ENCODE measurements at regions not wholly inside any gene's neighbourhood (a gene's known extent, or its start where the extent isn't known, plus 50 kb on each side); places are given as distances from the start of the nearest gene placed in this dataset.

- no peak for FAIRE-seq
- TF ChIP-seq CTCF (IDR thresholded peaks at IDR 0.05; ENCODE audit: insufficient read depth, low read length, severe bottlenecking), result no peak
- no peaks in the 10 kb centered on the region for H3K36me3 ChIP-seq (ENCODE audit: control insufficient read depth, insufficient read depth, low read length)
- no peak overlapping the region for H3K4me3 ChIP-seq (ENCODE audit: low read depth, low read length)
- no peak for DNase-seq (ENCODE audit: low read depth)
- H3K27me3 ChIP-seq (ENCODE audit: control insufficient read depth, insufficient read depth, low read length), result no peaks in the 10 kb centered on the region
These were observed 221.2 kb downstream of the PRDM2 start for GRCh38 chr1:13921190-13921589.

GRCh38 chr1:13922466-13923110, 222.6 kb downstream of the PRDM2 start:
- DNase-seq (ENCODE audit: low read depth) (no peak), FAIRE-seq (no peak)
- no peaks in the 10 kb centered on the region for H3K27me3 ChIP-seq (ENCODE audit: control insufficient read depth, insufficient read depth, low read length)

DNA sequence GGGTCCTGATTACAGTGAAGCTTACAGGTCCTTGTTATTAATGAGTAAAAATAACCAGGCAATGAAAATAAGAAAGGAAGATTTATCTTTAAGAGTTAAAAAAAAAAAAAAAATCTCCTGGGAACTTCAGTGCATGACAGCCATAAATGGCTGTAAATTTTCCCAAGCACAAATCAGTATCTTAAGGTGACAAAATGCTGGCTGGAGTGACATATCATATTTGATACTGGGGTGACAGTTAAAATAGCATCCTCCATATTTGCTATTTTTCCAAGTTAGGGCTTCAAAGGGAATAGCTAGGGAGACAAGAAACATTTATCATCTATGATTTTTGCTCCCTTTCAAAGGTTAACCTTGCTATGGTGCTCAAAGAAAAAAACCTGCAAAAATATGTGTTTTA, 226.6 kb downstream of the PRDM2 start:
- Histone ChIP-seq H3K4me3 (ENCODE audit: low read depth, low read length) (no peak overlapping the region), H3K36me3 (ENCODE audit: control insufficient read depth, insufficient read depth, low read length) (no peaks in the 10 kb centered on the region), H3K27me3 (ENCODE audit: control insufficient read depth, insufficient read depth, low read length) (no peaks in the 10 kb centered on the region)
- no peak for TF ChIP-seq CTCF (IDR thresholded peaks at IDR 0.05; ENCODE audit: insufficient read depth, low read length, severe bottlenecking)
- FAIRE-seq, result no peak
- DNase-seq (ENCODE audit: low read depth), result no peak

More at GRCh38 chr1:13922466-13923110, 222.6 kb downstream of the PRDM2 start:
- H3K4me3 ChIP-seq (ENCODE audit: low read depth, low read length), result no peak overlapping the region
- no peaks in the 10 kb centered on the region for H3K36me3 ChIP-seq (ENCODE audit: control insufficient read depth, insufficient read depth, low read length)
- no peak for TF ChIP-seq CTCF (IDR thresholded peaks at IDR 0.05; ENCODE audit: insufficient read depth, low read length, severe bottlenecking)

DNA sequence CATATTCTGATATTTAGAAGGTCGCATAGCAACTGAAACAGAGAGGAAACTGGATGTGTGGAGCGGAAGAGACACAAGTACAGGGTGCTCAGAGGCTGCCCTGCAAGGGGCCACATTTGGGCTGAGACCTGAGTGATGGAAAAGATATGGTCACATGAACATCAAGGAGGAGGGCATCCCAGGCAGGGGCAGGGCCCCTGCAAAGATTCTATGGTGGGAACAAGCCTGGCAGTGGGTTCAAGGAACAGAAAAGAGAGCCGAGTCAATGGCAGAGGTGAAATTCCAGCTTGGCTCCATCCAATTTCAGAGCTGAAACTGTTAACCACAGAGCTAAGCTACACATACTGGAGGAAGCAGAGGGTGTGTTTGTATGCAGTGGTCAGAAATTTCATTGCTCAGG, 227.7 kb downstream of the PRDM2 start:
- DNase-seq (ENCODE audit: low read depth) (no peak), FAIRE-seq (peak; percentile 50)
- TF ChIP-seq CTCF (IDR thresholded peaks at IDR 0.05; ENCODE audit: insufficient read depth, low read length, severe bottlenecking), result no peak
- Histone ChIP-seq H3K4me3 (ENCODE audit: low read depth, low read length) (no peak overlapping the region), H3K27me3 (ENCODE audit: control insufficient read depth, insufficient read depth, low read length) (no peaks in the 10 kb centered on the region), H3K36me3 (ENCODE audit: control insufficient read depth, insufficient read depth, low read length) (no peaks in the 10 kb centered on the region)

- no peak for TF ChIP-seq CTCF (IDR thresholded peaks at IDR 0.05; ENCODE audit: insufficient read depth, low read length, severe bottlenecking)
These were observed 229.3 kb downstream of the PRDM2 start for GRCh38 chr1:13929313-13929712.

GRCh38 chr1:13930151-13930550, 230.2 kb downstream of the PRDM2 start:
- FAIRE-seq, result peak; percentile 68
- Histone ChIP-seq H3K36me3 (ENCODE audit: control insufficient read depth, insufficient read depth, low read length) (no peaks in the 10 kb centered on the region), H3K27me3 (ENCODE audit: control insufficient read depth, insufficient read depth, low read length) (no peaks in the 10 kb centered on the region), H3K4me3 (ENCODE audit: low read depth, low read length) (no peak overlapping the region)
- peak; percentile 1 for DNase-seq (ENCODE audit: low read depth)
- TF ChIP-seq CTCF (IDR thresholded peaks at IDR 0.05; ENCODE audit: insufficient read depth, low read length, severe bottlenecking), result peak; percentile 31

More at GRCh38 chr1:13929313-13929712, 229.3 kb downstream of the PRDM2 start:
- DNase-seq (ENCODE audit: low read depth) (no peak), FAIRE-seq (peak; percentile 36)
- Histone ChIP-seq H3K36me3 (ENCODE audit: control insufficient read depth, insufficient read depth, low read length) (no peaks in the 10 kb centered on the region), H3K27me3 (ENCODE audit: control insufficient read depth, insufficient read depth, low read length) (no peaks in the 10 kb centered on the region), H3K4me3 (ENCODE audit: low read depth, low read length) (no peak overlapping the region)

Measured in bronchial epithelial cell (primary cell).